GM19238 (cell line): ENCODE measurements at regions not wholly inside any gene's neighbourhood (a gene's known extent, or its start where the extent isn't known, plus 50 kb on each side); places are given as distances from the start of the nearest gene placed in this dataset.
"Not testable (repeated sequence)": the region's sequence is repeated elsewhere in the genome, so short reads cannot be mapped to it uniquely, and the experiment has no call there.

Experiments
- DNase-seq: peaks from one replicate; pipeline ENCODE4 v3.0.0; 2011; ENCODE audit warnings: low spot score; ENCODE audit not compliant: insufficient read length

DNA sequence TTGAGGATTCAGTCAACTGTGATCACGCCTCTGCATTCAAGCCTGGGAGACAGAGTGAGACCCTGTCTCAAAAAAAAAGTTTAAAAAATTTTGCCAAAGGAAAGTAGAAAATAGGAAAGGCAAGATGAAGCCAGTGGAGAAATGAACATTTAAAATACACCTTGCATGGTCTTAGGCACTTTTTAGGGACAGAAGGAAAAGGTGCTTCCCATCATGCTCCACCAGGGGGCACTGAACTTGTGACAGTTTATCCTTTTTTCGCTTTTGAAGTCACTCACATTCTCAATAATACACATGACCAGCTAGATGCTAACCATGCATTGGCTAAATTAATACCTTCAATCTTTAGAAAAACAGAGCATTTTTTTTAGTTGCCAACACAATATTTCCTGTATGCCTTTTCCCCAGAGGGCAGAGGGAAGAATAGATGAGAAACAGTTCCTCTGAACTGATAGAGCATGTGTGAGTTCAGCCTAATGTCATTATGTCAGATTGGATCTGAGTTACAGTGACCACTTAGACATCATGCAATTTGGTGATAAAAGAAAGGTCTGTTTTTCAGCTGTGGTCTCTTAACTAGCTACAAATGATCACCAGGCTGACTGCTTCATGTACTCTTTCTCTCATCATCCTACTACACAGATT, 221.8 kb upstream of the SSTR1 start:
- no peak for DNase-seq

- no peak for DNase-seq
Measured at GRCh38 chr14:37988472-37988871, 219.2 kb upstream of the SSTR1 start.

- no peak for DNase-seq
Measured at GRCh38 chr14:37991027-37991426, 216.7 kb upstream of the SSTR1 start.

DNA sequence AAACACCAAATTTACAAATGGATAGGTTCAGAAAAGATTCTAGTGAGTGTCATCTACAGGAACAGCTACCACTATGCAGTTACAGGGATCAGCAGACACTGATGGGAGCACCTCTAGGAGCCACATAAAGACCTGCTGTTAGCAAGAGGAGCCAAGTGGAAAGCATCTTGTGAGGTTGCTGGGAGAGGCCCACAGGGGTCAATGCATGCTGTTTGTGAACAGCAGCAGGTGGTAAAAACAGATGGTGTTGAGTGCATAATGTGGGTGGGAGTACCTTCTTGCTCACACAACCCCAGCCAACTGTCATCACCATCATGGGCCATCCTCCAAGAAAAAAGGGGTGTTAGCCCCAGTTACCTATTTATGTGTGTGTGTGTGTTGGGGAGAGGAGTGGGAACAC, 215.2 kb upstream of the SSTR1 start:
- no peak for DNase-seq

- no peak for DNase-seq
Measured at GRCh38 chr14:37994846-37995372, 212.8 kb upstream of the SSTR1 start.

DNA sequence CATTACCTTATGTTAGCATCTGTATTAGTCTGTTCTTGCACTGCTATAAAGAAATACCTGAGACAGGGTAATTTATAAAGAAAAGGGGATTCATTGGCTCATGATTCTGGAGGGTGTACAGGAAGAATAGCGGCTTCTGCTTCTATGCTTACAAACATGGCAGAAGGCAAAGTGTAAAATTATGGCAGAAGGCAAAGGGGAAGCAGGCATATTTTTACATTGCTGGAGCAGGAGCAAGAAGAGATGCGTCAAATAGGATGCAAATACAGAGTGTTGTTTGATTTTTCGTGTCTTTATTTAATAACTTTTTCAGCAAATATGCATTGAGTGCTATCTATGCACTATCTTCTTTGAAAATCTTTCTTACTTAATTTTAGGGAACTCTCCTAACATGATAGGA, 210.7 kb upstream of the SSTR1 start:
- DNase-seq, result no peak

GRCh38 chr14:38000340-38000739, 207.4 kb upstream of the SSTR1 start:
- no peak for DNase-seq

DNA sequence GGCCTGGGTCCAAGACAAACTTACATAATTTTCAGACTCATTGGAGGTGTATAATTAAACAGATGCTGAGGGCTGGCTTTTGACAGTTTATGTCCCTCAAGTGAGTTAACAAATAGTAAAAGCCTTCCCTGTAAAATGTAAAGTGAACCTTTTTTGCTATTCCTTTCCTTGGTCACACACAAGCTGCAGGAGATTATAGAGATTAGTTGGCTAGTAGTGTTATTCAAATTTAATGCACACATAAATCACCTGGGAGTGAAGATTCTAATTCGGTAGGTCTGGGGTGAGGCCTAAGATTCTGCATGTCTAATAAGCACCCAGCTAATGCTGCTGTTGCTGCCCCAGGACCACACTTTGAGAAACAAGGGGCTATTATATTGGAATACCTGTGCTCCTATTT, 206.2 kb upstream of the SSTR1 start:
- DNase-seq, result no peak

GRCh38 chr14:38003746-38004609, 203.7 kb upstream of the SSTR1 start:
- DNase-seq, result no peak

- no peak for DNase-seq
Measured at GRCh38 chr14:38004610-38004879, 203.2 kb upstream of the SSTR1 start.

- DNase-seq, result not testable (repeated sequence)
Measured at GRCh38 chr14:38011156-38011555, 196.5 kb upstream of the SSTR1 start.

DNA sequence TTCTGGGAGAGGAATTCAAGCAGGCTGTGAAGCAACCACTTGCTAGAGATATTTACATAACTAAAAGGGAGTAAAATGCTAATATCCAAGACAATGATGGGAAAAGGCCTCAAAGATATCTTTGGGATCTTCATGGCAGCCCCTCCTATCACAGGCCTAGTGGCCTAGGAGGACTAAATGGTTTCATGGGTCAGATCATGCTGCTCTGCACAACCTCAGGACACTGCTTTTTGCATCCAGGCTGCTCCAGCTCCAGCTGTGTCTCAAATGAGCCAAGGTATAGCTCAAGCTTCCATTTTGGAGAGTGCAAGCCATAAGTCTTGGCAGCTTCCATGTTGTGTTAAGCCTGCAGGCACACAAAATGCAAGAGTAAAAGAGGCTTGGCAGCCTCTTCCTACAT, 195.6 kb upstream of the SSTR1 start:
- DNase-seq, result no peak

- no peak for DNase-seq
Measured at GRCh38 chr14:38016497-38016896, 191.2 kb upstream of the SSTR1 start.

DNA sequence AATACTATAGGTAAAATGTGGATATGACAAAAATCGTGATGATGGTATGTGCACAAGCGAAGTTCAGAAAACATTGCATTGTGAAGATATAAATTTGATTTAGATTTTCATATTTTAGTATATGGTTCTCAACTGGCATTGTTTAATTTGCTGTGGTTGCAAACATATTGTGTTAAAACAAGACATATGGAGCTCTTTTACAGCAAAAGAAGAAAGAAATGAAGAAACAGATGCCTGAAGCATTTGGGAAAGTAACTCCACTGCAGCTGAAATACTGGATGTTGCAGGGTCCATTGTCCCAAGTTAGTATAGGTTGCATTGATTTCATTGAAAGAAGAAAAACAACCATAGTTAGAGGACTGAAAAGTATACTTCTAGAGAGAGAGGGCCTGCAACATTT, 185.8 kb upstream of the SSTR1 start:
- no peak for DNase-seq

DNA sequence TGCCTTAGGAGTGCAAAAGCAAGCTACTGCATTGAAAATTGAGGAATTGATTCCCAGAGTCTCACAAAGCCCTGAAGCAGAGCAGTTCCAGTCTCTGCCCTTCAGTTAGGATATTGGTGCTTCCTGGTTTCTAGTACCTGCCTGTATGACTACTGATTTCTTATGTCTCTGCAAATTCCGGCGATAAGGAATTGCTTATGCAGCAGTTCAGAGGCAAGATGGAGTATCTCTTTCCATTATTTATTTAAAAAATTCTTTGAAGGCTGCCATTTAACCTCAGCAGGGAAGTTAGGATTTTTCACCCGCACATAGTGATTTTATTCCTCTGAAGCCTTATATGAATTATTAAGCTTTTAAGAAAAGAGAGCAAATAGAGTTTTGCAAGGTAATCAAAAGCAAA, 184.9 kb upstream of the SSTR1 start:
- no peak for DNase-seq

- no peak for DNase-seq
Measured at GRCh38 chr14:38038171-38038570, 169.5 kb upstream of the SSTR1 start.

DNA sequence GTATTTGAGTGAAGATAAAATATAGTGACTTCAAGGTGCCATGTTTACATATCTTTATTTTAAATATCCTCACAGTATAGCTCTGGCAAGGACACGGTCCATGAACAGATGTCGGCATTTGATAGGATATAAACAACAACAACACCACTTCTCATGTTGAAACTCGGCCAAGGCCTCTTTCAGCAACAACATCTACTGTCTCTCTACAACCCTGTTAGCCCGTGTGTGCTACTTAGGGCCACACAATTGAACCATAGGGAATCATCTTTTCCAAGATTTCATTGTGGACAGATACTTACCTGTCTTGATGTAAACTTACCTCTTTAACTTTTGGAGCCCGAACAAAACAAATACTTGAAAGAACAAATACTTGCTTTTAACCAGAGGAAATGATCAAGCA, 168.7 kb upstream of the SSTR1 start:
- no peak for DNase-seq

DNA sequence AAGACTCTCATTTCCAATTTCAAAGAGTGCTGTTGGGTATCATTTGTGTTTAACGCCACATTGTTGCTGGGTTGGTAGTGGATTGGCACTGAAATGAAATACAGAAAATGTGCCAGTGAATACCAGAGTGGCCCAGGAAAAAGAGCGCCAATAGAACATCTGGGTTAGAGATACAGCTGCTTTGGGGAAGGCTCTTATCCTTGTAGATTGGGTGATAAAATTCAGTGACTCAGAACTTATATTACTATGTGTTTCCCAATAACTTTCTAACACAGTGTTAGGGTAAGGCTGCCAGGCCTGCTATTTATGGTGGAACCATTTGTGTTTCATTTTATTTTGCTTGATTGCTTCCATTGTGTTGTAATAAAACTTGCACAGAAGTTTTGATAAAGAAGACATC, 168.2 kb upstream of the SSTR1 start:
- DNase-seq, result no peak

DNA sequence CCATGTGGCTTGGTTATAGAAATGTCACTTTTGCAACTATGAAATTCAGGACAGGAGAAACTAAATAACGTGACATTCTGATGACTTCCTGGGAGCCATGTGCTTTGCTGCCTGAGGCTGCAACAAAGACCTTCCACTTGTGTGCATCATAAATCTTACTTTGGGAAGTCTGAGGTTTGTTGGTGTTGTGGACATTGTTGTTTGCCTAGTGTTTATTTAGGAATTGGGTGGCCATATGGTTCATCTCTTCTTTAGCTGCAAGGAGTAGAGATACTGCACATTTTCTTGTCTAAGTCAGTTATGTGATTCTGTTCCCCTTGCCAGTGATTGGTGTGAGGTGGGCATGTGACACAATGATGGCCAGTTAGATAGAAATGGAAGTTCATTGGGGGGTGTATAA, 167.3 kb upstream of the SSTR1 start:
- no peak for DNase-seq

DNA sequence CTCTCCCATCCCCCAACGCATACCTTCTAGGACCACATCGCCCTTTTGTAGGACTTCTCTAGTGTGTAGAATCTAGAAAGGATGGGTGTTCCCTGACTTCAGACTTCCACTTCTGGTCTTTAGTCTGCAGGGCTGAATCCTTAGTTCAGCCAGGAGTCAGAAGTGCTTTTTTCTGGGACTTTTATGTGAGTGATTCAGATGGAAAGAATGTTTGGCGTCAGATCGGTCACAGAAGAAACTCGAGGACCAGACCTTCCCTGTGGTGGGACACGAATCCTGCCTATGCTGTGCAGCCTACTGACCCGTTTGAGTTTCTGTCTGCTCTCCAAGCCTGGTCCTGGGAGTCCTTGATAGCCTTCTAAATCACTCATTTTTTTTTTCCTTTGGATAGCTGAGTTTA, 165.4 kb upstream of the SSTR1 start:
- DNase-seq, result no peak

- DNase-seq, result no peak
Measured at GRCh38 chr14:38044710-38045109, 163.0 kb upstream of the SSTR1 start.

- DNase-seq, result no peak
Measured at GRCh38 chr14:38045461-38045860, 162.2 kb upstream of the SSTR1 start.

DNA sequence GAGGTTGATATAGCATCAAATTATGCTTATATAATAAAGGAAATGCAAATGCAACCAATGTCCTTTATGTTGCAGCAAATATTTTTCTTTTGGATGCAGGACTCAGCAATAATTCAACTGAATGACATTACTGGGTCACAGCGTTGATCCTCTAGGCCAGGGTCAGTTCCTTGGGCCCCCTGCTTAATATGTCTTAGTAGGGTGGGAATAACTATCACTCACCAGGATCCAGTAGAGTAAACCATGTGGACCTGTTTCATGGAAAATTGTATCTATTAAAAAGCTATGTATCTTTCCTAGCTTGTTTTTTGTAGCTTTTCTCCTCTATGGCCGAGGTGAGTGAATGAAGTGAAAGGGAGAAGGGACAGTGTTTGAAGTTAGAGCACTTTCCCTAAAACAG, 161.5 kb upstream of the SSTR1 start:
- no peak for DNase-seq
